Astrocyte (in vitro differentiated cells and primary cell): ENCODE measurements at regions not wholly inside any gene's neighbourhood (a gene's known extent, or its start where the extent isn't known, plus 50 kb on each side); places are given as distances from the start of the nearest gene placed in this dataset.
A peak's percentile ranks its signal among the peaks of the same experiment; 100 is the strongest.

Experiments
- DNase-seq: peaks from one replicate; pipeline ENCODE4 v3.0.0-alpha.2; 2010; ENCODE audit warnings: low read depth
- FAIRE-seq: peaks from 2 replicates; lab custom pipeline; 2011; peaks lifted over from hg19 to GRCh38; lab: Jason Lieb, UNC
- H2AFZ ChIP-seq: 2 replicates; pipeline ENCODE4 v1.6.0; 2012; ENCODE audit warnings: low read depth, low read length, inconsistent platforms
- H3K27ac ChIP-seq: 2 replicates; pipeline ENCODE4 v1.5.1; 2011; ENCODE audit warnings: low read depth, low read length, inconsistent platforms
- H3K27me3 ChIP-seq: 2 replicates; pipeline ENCODE4 v1.6.0; 2011; ENCODE audit warnings: low read length, inconsistent platforms; ENCODE audit not compliant: insufficient read depth
- H3K36me3 ChIP-seq: 2 replicates; pipeline ENCODE4 v1.5.1; 2011; ENCODE audit warnings: low read length, inconsistent platforms; ENCODE audit not compliant: insufficient read depth
- H3K4me1 ChIP-seq: 2 replicates; pipeline ENCODE4 v1.5.1; 2011; ENCODE audit warnings: low read length, inconsistent platforms; ENCODE audit not compliant: insufficient read depth
- H3K4me2 ChIP-seq: 2 replicates; pipeline ENCODE4 v1.6.0; 2012; ENCODE audit warnings: low read length, inconsistent platforms
- H3K4me3 ChIP-seq: 2 replicates; pipeline ENCODE4 v1.5.1; 2011; ENCODE audit warnings: low read depth, mild to moderate bottlenecking, low read length, inconsistent platforms; ENCODE audit not compliant: insufficient read depth
- H3K79me2 ChIP-seq: 2 replicates; pipeline ENCODE4 v1.6.0; 2012; ENCODE audit warnings: mild to moderate bottlenecking, low read length, inconsistent platforms; ENCODE audit not compliant: insufficient read depth
- H3K9ac ChIP-seq: 2 replicates; pipeline ENCODE4 v1.6.0; 2012; ENCODE audit warnings: mild to moderate bottlenecking, low read length, inconsistent platforms
- H3K9me3 ChIP-seq: 2 replicates; pipeline ENCODE4 v1.5.1; 2012; ENCODE audit warnings: low read depth, mild to moderate bottlenecking, low read length, inconsistent platforms; ENCODE audit not compliant: insufficient read depth
- H4K20me1 ChIP-seq: 2 replicates; pipeline ENCODE4 v1.6.0; 2012; ENCODE audit warnings: low read length, inconsistent platforms; ENCODE audit not compliant: insufficient read depth
- H3K27ac Mint-ChIP-seq: one replicate; pipeline ENCODE4 v1.8.0; 2021; ENCODE audit warnings: mild to moderate bottlenecking, mixed read lengths; ENCODE audit not compliant: unreplicated experiment
- H3K27me3 Mint-ChIP-seq: one replicate; pipeline ENCODE4 v1.8.0; 2021; ENCODE audit warnings: low read depth, mixed read lengths; ENCODE audit not compliant: unreplicated experiment
- H3K36me3 Mint-ChIP-seq: one replicate; pipeline ENCODE4 v1.8.0; 2021; ENCODE audit warnings: low read depth, mixed read lengths; ENCODE audit not compliant: unreplicated experiment
- H3K4me1 Mint-ChIP-seq: one replicate; pipeline ENCODE4 v1.8.0; 2021; ENCODE audit warnings: low read depth, mixed read lengths; ENCODE audit not compliant: unreplicated experiment
- H3K4me3 Mint-ChIP-seq: one replicate; pipeline ENCODE4 v1.8.0; 2021; ENCODE audit warnings: mild to moderate bottlenecking, moderate library complexity, mixed read lengths; ENCODE audit not compliant: unreplicated experiment
- H3K9me3 Mint-ChIP-seq: one replicate; pipeline ENCODE4 v1.8.0; 2021; ENCODE audit warnings: mild to moderate bottlenecking, mixed read lengths; ENCODE audit not compliant: unreplicated experiment
- CTCF ChIP-seq: IDR thresholded peaks from 2 replicates; pipeline ENCODE4 v1.5.1; 2011; ENCODE audit warnings: low read depth, mild to moderate bottlenecking, inconsistent platforms, low read length, moderate library complexity; ENCODE audit not compliant: insufficient read depth
- EZH2 ChIP-seq: IDR thresholded peaks from 2 replicates; pipeline ENCODE4 v1.6.1; 2012; ENCODE audit warnings: mild to moderate bottlenecking, low read length, inconsistent platforms; ENCODE audit not compliant: insufficient read depth

- no peak for FAIRE-seq
- Mint-ChIP-seq H3K9me3 (peaks cover 3% of the 10 kb centered on the region), H3K27ac (no peak overlapping the region), H3K36me3 (no peaks in the 10 kb centered on the region), H3K4me1 (peaks cover 15% of the 10 kb centered on the region), H3K27me3 (peaks cover 25% of the 10 kb centered on the region), H3K4me3 (no peak overlapping the region)
- Histone ChIP-seq H3K9ac (no peak overlapping the region), H3K4me2 (no peak overlapping the region), H3K27me3 (peaks cover 7% of the 10 kb centered on the region), H3K79me2 (no peaks in the 10 kb centered on the region), H4K20me1 (no peaks in the 10 kb centered on the region), H3K4me1 (peaks cover 11% of the 10 kb centered on the region), H3K27ac (no peak overlapping the region), H2AFZ (no peak overlapping the region), H3K4me3 (no peak overlapping the region), H3K9me3 (no peaks in the 10 kb centered on the region), H3K36me3 (no peaks in the 10 kb centered on the region)
- no peak for TF ChIP-seq CTCF
- DNase-seq, result peak; percentile 42
Observed at GRCh38 chr10:70974351-70974901, 86.1 kb upstream of the PCBD1 start.

GRCh38 chr10:70974920-70975319 lies 86.6 kb upstream of the PCBD1 start:
- no peak for TF ChIP-seq CTCF
- no peak for TF ChIP-seq EZH2
- Histone ChIP-seq H3K27ac (no peak overlapping the region), H3K79me2 (no peaks in the 10 kb centered on the region), H3K36me3 (no peaks in the 10 kb centered on the region), H4K20me1 (no peaks in the 10 kb centered on the region), H3K27me3 (peaks cover 7% of the 10 kb centered on the region), H3K4me3 (no peak overlapping the region), H3K9ac (no peak overlapping the region), H2AFZ (no peak overlapping the region), H3K9me3 (no peaks in the 10 kb centered on the region), H3K4me2 (no peak overlapping the region), H3K4me1 (peaks cover 11% of the 10 kb centered on the region)
- H3K27me3 Mint-ChIP-seq, result peaks cover 30% of the 10 kb centered on the region
- peaks cover 3% of the 10 kb centered on the region for H3K9me3 Mint-ChIP-seq
- DNase-seq (no peak), FAIRE-seq (no peak)
- no peak overlapping the region for H3K4me3 Mint-ChIP-seq
- H3K4me1 Mint-ChIP-seq, result peaks cover 15% of the 10 kb centered on the region
- H3K36me3 Mint-ChIP-seq, result no peaks in the 10 kb centered on the region
- no peak overlapping the region for H3K27ac Mint-ChIP-seq

GRCh38 chr10:70976063-70976695 lies 87.8 kb upstream of the PCBD1 start:
- H3K4me3 ChIP-seq, result no peak overlapping the region
- Mint-ChIP-seq H3K27ac (no peak overlapping the region), H3K9me3 (peaks cover 3% of the 10 kb centered on the region), H3K4me1 (peaks cover 12% of the 10 kb centered on the region), H3K27me3 (peaks cover 35% of the 10 kb centered on the region), H3K36me3 (no peaks in the 10 kb centered on the region), H3K4me3 (no peak overlapping the region)
- no peaks in the 10 kb centered on the region for H3K79me2 ChIP-seq
- no peaks in the 10 kb centered on the region for H3K9me3 ChIP-seq
- FAIRE-seq, result no peak
- peaks cover 7% of the 10 kb centered on the region for H3K27me3 ChIP-seq
- H3K27ac ChIP-seq, result no peak overlapping the region
- no peak overlapping the region for H3K4me2 ChIP-seq
- TF ChIP-seq CTCF, result no peak
- TF ChIP-seq EZH2, result no peak
- no peak for DNase-seq
- no peak overlapping the region for H2AFZ ChIP-seq
- no peak overlapping the region for H3K9ac ChIP-seq
- H4K20me1 ChIP-seq, result no peaks in the 10 kb centered on the region
- H3K36me3 ChIP-seq, result no peaks in the 10 kb centered on the region
- peaks cover 3% of the 10 kb centered on the region for H3K4me1 ChIP-seq
